Fibroblast of lung (primary cell): ENCODE measurements at regions not wholly inside any gene's neighbourhood (a gene's known extent, or its start where the extent isn't known, plus 50 kb on each side); places are given as distances from the start of the nearest gene placed in this dataset.

Source experiments
- DNase-seq, 2 donors: peaks; one replicate each; pipeline versions ENCODE4 v3.0.0 to v3.0.0-alpha.2; 2010; ENCODE audit warnings: low read depth in 2 of 2
- H2AFZ ChIP-seq: 2 replicates; pipeline ENCODE4 v1.5.1; 2012; ENCODE audit warnings: low read length, control low read depth, inconsistent platforms
- H3K27ac ChIP-seq: 2 replicates; pipeline ENCODE4 v1.5.1; 2011; ENCODE audit warnings: low read length, control low read depth; ENCODE audit not compliant: insufficient read depth
- H3K27me3 ChIP-seq: 2 replicates; pipeline ENCODE4 v1.5.1; 2011; ENCODE audit warnings: mild to moderate bottlenecking, low read length; ENCODE audit not compliant: control insufficient read depth, insufficient read depth
- H3K36me3 ChIP-seq: 2 replicates; pipeline ENCODE4 v1.5.1; 2011; ENCODE audit warnings: low read length; ENCODE audit not compliant: control insufficient read depth, insufficient read depth
- H3K4me1 ChIP-seq: 2 replicates; pipeline ENCODE4 v1.5.1; 2011; ENCODE audit warnings: low read length; ENCODE audit not compliant: control insufficient read depth, insufficient read depth; ENCODE audit errors: extremely low read depth
- H3K4me2 ChIP-seq: 2 replicates; pipeline ENCODE4 v1.5.1; 2011; ENCODE audit warnings: low read length, control low read depth; ENCODE audit not compliant: insufficient read depth; ENCODE audit errors: extremely low read depth
- H3K4me3 ChIP-seq, 4 experiments: fragments of 200-600 bp in 1 of 4; sonication (generic) in 1 of 4; replicated peaks in 1 of 4; 2 replicates each; pipeline ENCODE4 v1.5.1; 2011 to 2016; ENCODE audit warnings: low read length in 4 of 4, low read depth in 3 of 4, mild to moderate bottlenecking in 3 of 4, control low read depth in 2 of 4, inconsistent platforms in 1 of 4, mixed read lengths in 1 of 4; ENCODE audit not compliant: insufficient read depth in 1 of 4; ENCODE audit errors: control extremely low read depth in 1 of 4
- H3K79me2 ChIP-seq: 2 replicates; pipeline ENCODE4 v1.5.1; 2012; ENCODE audit warnings: mild to moderate bottlenecking, low read length, inconsistent platforms; ENCODE audit not compliant: control insufficient read depth, insufficient read depth
- H3K9ac ChIP-seq: 2 replicates; pipeline ENCODE4 v1.5.1; 2011; ENCODE audit warnings: mild to moderate bottlenecking, low read length, control low read depth; ENCODE audit not compliant: insufficient read depth
- H3K9me3 ChIP-seq: 2 replicates; pipeline ENCODE4 v1.5.1; 2012; ENCODE audit warnings: low read depth, low read length; ENCODE audit not compliant: control insufficient read depth, insufficient read depth
- H4K20me1 ChIP-seq: 2 replicates; pipeline ENCODE4 v1.5.1; 2011; ENCODE audit warnings: low read length; ENCODE audit not compliant: control insufficient read depth, insufficient read depth; ENCODE audit errors: extremely low read depth
- EZH2 ChIP-seq: IDR thresholded peaks from 2 replicates; pipeline ENCODE4 v1.5.1; 2012; ENCODE audit warnings: low read length, control low read depth, mild to moderate bottlenecking; ENCODE audit errors: missing control alignments
- TF ChIP-seq, protein P1 (sequence below), 2 donors: IDR thresholded peaks in 1 of 2; conservative IDR thresholded peaks in 1 of 2; 1 replicate in 1 of 2; 2 replicates in 1 of 2; pipeline ENCODE4 v1.5.1; 2011 to 2012; ENCODE audit warnings: low read length in 2 of 2, control low read depth in 1 of 2, inconsistent platforms in 1 of 2, low read depth in 1 of 2, mild to moderate bottlenecking in 1 of 2

DNA sequence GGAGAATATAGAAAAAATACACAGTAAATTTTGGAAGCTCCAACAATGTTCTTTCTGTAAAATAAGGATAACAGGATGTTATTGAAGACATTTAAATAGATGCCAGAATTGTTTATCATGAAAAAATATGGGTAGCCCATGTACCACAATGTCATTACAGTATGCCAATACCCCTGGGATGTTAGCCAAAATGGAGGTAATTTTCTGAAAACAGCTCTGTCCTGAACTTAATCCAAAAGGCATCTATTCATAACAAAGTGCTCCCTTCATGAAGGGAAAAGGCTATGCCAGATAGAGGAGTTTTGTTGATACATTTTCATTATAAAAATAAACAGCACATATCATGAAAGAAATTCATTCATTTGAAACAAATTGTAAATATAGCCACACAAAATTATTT lies 1902.6 kb upstream of the AGA start:
- no peak overlapping the region for H3K4me2 ChIP-seq
- no peak overlapping the region for H3K9ac ChIP-seq
- no peaks in the 10 kb centered on the region for H3K27me3 ChIP-seq
- H3K36me3 ChIP-seq = no peaks in the 10 kb centered on the region
- no peak overlapping the region for H2AFZ ChIP-seq
- no peak overlapping the region for H3K4me3 ChIP-seq
- no peak overlapping the region for H3K27ac ChIP-seq
- no peaks in the 10 kb centered on the region for H3K9me3 ChIP-seq
- DNase-seq = peak in 1 of 2 donors; percentile 9
- no peaks in the 10 kb centered on the region for H3K4me1 ChIP-seq
- no peaks in the 10 kb centered on the region for H4K20me1 ChIP-seq
- TF ChIP-seq, protein P1, sequence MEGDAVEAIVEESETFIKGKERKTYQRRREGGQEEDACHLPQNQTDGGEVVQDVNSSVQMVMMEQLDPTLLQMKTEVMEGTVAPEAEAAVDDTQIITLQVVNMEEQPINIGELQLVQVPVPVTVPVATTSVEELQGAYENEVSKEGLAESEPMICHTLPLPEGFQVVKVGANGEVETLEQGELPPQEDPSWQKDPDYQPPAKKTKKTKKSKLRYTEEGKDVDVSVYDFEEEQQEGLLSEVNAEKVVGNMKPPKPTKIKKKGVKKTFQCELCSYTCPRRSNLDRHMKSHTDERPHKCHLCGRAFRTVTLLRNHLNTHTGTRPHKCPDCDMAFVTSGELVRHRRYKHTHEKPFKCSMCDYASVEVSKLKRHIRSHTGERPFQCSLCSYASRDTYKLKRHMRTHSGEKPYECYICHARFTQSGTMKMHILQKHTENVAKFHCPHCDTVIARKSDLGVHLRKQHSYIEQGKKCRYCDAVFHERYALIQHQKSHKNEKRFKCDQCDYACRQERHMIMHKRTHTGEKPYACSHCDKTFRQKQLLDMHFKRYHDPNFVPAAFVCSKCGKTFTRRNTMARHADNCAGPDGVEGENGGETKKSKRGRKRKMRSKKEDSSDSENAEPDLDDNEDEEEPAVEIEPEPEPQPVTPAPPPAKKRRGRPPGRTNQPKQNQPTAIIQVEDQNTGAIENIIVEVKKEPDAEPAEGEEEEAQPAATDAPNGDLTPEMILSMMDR (conservative IDR thresholded peaks at IDR 0.05 in 1 of 2, IDR thresholded peaks at IDR 0.05 in 1 of 2; ENCODE audit: low read depth in 1 of 2, low read length in 2 of 2) = no peak
- TF ChIP-seq EZH2 = no peak
- no peaks in the 10 kb centered on the region for H3K79me2 ChIP-seq

GRCh38 chr4:179352221-179352620 lies 1910.0 kb upstream of the AGA start:
- Histone ChIP-seq H3K4me3 (no peak overlapping the region), H3K27me3 (no peaks in the 10 kb centered on the region), H3K36me3 (no peaks in the 10 kb centered on the region), H3K9me3 (no peaks in the 10 kb centered on the region), H3K4me2 (no peak overlapping the region), H3K9ac (no peak overlapping the region), H3K27ac (no peak overlapping the region), H3K4me1 (no peaks in the 10 kb centered on the region), H3K79me2 (no peaks in the 10 kb centered on the region), H2AFZ (no peak overlapping the region), H4K20me1 (no peaks in the 10 kb centered on the region)
- DNase-seq = no peak
- TF ChIP-seq, protein P1 (conservative IDR thresholded peaks at IDR 0.05 in 1 of 2, IDR thresholded peaks at IDR 0.05 in 1 of 2; ENCODE audit: low read depth in 1 of 2, low read length in 2 of 2) = no peak
- no peak for TF ChIP-seq EZH2

- no peaks in the 10 kb centered on the region for H4K20me1 ChIP-seq
- H3K79me2 ChIP-seq = no peaks in the 10 kb centered on the region
- H3K36me3 ChIP-seq = no peaks in the 10 kb centered on the region
- H3K4me3 ChIP-seq = no peak overlapping the region
- no peaks in the 10 kb centered on the region for H3K27me3 ChIP-seq
- no peak overlapping the region for H3K4me2 ChIP-seq
- H2AFZ ChIP-seq = no peak overlapping the region
- no peak overlapping the region for H3K27ac ChIP-seq
- DNase-seq = peak; percentile 8 to 49
- no peaks in the 10 kb centered on the region for H3K4me1 ChIP-seq
- H3K9me3 ChIP-seq = no peaks in the 10 kb centered on the region
- H3K9ac ChIP-seq = no peak overlapping the region
- TF ChIP-seq, protein P1 (conservative IDR thresholded peaks at IDR 0.05 in 1 of 2, IDR thresholded peaks at IDR 0.05 in 1 of 2; ENCODE audit: low read depth in 1 of 2, low read length in 2 of 2) = no peak
- TF ChIP-seq EZH2 = no peak
Observed at GRCh38 chr4:179353786-179354185, 1911.5 kb upstream of the AGA start.
